RWPE2 (cell line): ENCODE measurements at regions not wholly inside any gene's neighbourhood (a gene's known extent, or its start where the extent isn't known, plus 50 kb on each side); places are given as distances from the start of the nearest gene placed in this dataset.

Experiments
- ATAC-seq: fragments of 200-7000 bp; cut with Tn5 transposase; 3 replicates; pipeline ENCODE4 v1.9.1; 2021; ENCODE audit warnings: low read depth
- DNase-seq: peaks from one replicate; pipeline ENCODE4 v3.0.0-alpha.2; 2020; ENCODE audit warnings: low spot score
- H3K27ac ChIP-seq: fragments of 450-650 bp; 2 replicates; pipeline ENCODE4 v1.5.1; 2017; ENCODE audit warnings: mild to moderate bottlenecking; ENCODE audit not compliant: poor library complexity, severe bottlenecking
- H3K27me3 ChIP-seq: fragments of 250-450 bp; sonication (Bioruptor Pico); 2 replicates; pipeline ENCODE4 v1.5.1; 2021; ENCODE audit warnings: mild to moderate bottlenecking, moderate library complexity; ENCODE audit not compliant: insufficient read depth, poor library complexity, severe bottlenecking
- H3K36me3 ChIP-seq: fragments of 250-450 bp; sonication (Bioruptor Pico); 2 replicates; pipeline ENCODE4 v1.5.1; 2020; ENCODE audit warnings: low read depth, mild to moderate bottlenecking, moderate library complexity
- H3K4me1 ChIP-seq: fragments of 250-450 bp; sonication (Bioruptor Pico); 2 replicates; pipeline ENCODE4 v1.5.1; 2021; ENCODE audit warnings: mild to moderate bottlenecking, moderate library complexity; ENCODE audit not compliant: insufficient read depth, poor library complexity, severe bottlenecking
- H3K4me3 ChIP-seq: fragments of 250-450 bp; sonication (Bioruptor Pico); 2 replicates; pipeline ENCODE4 v1.5.1; 2021; ENCODE audit warnings: mild to moderate bottlenecking, moderate library complexity; ENCODE audit not compliant: severe bottlenecking
- H3K9me3 ChIP-seq: fragments of 250-450 bp; sonication (Bioruptor Pico); 2 replicates; pipeline ENCODE4 v1.5.1; 2021; ENCODE audit warnings: mild to moderate bottlenecking, moderate library complexity; ENCODE audit not compliant: severe bottlenecking
- CTCF ChIP-seq: fragments of 450-650 bp; IDR thresholded peaks from one replicate; pipeline ENCODE4 v1.5.1; 2017; ENCODE audit warnings: mild to moderate bottlenecking, moderate library complexity; ENCODE audit not compliant: poor library complexity, severe bottlenecking

DNA sequence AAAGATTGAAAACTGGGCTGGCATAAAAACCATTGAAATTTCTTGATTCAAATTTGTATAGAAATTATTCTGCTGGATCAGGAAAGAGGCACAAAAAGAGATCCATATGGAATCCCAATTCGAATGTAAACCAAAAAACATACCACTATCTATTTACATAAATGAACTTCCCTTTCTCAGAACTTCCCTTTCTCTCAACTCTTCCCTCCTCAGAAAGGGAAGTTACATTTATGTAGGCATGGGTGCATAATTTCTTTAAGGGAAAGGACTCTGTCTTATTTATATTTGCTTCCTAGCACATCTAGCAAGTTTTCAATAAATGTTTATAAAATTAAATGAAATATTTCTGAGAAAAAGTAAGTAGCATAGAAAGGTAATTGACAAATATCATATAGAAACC is 398.1 kb upstream of the ATP5MC3 start:
- no peak for TF ChIP-seq CTCF
- no peak for ATAC-seq
- Histone ChIP-seq H3K36me3 (no peaks in the 10 kb centered on the region), H3K9me3 (no peaks in the 10 kb centered on the region), H3K27me3 (no peaks in the 10 kb centered on the region), H3K4me1 (no peaks in the 10 kb centered on the region), H3K4me3 (no peak overlapping the region), H3K27ac (no peak overlapping the region)
- DNase-seq: no peak

DNA sequence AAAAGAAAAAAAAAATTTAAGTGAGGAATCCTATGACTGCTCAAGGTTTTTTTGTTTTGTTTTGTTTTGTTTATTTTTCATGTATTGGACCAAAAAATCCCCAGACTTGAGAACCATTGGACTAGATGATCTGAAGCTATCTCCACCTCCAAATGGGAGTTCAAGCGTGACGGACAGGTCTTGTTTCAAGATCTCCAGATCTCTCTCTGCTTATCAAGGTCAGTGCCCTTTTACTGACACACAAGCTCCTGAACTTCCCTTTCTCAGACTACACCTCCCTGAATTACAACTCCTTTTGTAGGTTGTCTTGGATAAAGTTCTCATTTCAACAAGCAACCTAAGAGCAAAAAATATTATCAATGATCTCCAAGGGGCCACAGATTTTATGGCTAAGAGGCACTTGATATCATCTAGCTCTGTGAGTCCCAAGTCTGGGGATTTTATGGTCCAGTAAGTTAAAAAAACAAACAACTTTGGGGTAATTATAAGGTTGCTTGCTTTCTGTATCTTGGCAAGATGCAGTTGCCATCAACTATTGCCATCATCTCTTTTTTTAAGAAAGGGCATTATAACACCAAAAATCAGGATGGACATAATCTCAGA is 396.0 kb upstream of the ATP5MC3 start:
- H3K4me1 ChIP-seq: no peaks in the 10 kb centered on the region
- no peak overlapping the region for H3K4me3 ChIP-seq
- no peaks in the 10 kb centered on the region for H3K9me3 ChIP-seq
- H3K27me3 ChIP-seq: no peaks in the 10 kb centered on the region
- H3K27ac ChIP-seq: no peak overlapping the region
- no peak for ATAC-seq
- TF ChIP-seq CTCF: no peak
- DNase-seq: no peak
- no peaks in the 10 kb centered on the region for H3K36me3 ChIP-seq

DNA sequence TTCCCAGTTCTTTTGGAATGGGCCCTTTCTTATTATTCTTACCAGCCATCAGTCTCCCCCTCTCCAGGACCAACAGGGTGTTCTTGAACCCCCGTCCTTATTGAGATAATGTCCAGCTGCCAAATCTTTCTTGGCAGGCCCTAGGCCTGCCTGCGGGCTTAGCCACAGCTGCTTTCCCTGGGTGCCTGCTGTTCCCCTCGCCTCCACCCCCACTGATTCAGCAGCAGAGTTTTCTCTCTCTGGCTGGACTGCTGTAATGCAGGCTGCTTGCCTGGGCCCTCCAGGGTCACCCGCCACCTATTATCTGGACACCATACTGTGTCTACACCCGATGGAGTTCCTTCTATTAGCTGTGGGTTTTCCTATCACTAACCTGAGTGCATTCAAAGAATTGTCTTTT is 395.4 kb upstream of the ATP5MC3 start:
- Histone ChIP-seq H3K27ac (no peak overlapping the region), H3K9me3 (no peaks in the 10 kb centered on the region), H3K27me3 (no peaks in the 10 kb centered on the region), H3K4me1 (no peaks in the 10 kb centered on the region), H3K4me3 (no peak overlapping the region), H3K36me3 (no peaks in the 10 kb centered on the region)
- ATAC-seq: no peak
- no peak for DNase-seq
- no peak for TF ChIP-seq CTCF

DNA sequence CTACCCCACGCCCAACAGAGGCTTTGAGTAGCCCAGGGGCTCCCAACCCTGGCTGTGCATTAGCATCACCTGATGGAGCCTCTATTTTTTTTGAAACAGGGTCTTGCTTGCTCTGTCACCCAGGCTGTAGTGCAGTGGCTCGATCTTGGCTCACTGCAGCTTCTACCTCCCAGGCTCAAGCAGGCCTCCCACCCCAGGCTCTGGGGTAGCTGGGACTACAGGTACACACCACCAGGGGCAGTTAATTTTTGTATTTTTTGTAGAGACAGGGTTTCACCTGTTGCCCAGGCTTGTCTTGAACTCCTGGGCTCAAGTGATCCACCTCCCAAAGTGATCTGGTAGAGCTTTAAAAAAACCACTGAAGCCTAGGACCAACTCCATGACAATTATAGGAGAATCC is 394.8 kb upstream of the ATP5MC3 start:
- DNase-seq (no peak), ATAC-seq (no peak)
- Histone ChIP-seq H3K27me3 (no peaks in the 10 kb centered on the region), H3K4me3 (no peak overlapping the region), H3K27ac (no peak overlapping the region), H3K36me3 (no peaks in the 10 kb centered on the region), H3K9me3 (peaks cover under 1% of the 10 kb centered on the region), H3K4me1 (no peaks in the 10 kb centered on the region)
- no peak for TF ChIP-seq CTCF

DNA sequence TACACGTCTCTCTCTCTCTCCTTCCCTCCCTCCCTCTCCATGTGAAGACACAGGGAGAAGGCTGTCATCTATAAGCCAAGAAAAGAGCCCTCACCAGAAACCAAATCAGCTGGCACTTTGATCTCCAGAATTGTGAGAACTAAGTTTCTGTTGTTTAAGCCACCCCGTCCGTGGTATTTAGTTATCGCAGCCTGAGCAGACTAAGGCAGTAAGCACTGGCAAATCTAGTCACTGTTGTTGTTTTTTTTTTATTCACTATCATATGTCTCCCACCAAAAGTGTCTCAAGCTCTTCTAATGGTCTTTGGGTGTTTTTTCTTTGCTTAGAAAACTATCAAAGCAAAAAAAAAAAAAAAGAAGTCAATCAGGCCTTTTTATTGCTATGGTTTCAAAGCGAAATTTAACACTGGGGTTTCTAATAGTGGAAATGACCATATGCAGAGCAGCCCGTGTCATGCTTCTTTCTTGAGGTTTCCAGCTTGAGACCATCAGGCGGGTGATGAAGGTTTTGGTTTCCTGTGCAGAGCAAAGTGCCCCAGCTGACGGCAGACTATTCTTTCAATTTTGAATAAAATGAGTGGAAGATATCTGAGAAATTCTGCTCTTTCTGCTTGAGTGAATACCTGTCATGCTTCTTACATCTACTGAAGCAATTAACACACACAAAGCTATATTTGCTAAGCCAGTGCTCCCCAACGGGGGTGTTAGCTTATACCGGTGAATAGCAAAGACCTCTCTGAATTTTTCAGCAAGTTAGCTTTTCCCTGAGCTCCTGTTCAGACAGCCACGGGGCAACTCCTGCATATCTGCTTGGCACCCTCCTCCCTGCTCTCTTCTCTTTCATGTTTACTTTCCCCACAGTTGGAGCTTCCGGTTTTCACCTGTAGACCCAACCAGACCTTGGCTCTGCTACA is 394.1 kb upstream of the ATP5MC3 start:
- DNase-seq (no peak), ATAC-seq (no peak)
- Histone ChIP-seq H3K9me3 (peaks cover 2% of the 10 kb centered on the region), H3K27me3 (no peaks in the 10 kb centered on the region), H3K4me1 (no peaks in the 10 kb centered on the region), H3K36me3 (no peaks in the 10 kb centered on the region), H3K4me3 (no peak overlapping the region), H3K27ac (no peak overlapping the region)
- no peak for TF ChIP-seq CTCF
